HCT116 (cell line): ENCODE measurements at regions not wholly inside any gene's neighbourhood (a gene's known extent, or its start where the extent isn't known, plus 50 kb on each side); places are given as distances from the start of the nearest gene placed in this dataset.

Source experiments
- ATAC-seq: fragments of 200-7000 bp; cut with Tn5 transposase; 2 replicates; pipeline ENCODE4 v1.9.1; 2020; ENCODE audit warnings: mild to moderate bottlenecking, moderate library complexity
- BruUV-seq: library from RNA; stranded (reverse); fragments of 400-500 nt; replicated peaks from 2 replicates; lab custom pipeline; 2021; lab: Mats Ljungman, UMichigan
- CTCF ChIA-PET: fragments of 300-600 bp; sonication (Branson Sonifier 250); formaldehyde crosslinking; loops from one replicate; lab custom pipeline; 2021; ENCODE audit warnings: antibody characterized with exemption; lab: Charles Lee
- POLR2A ChIA-PET: fragments of 300-600, 350-600 bp; sonication (Branson Sonifier 250); formaldehyde crosslinking; loops from one replicate; lab custom pipeline; 2021; ENCODE audit warnings: antibody characterized with exemption; lab: Charles Lee
- RAD21 ChIA-PET, 2 experiments: fragments of 300-600 bp; sonication (Branson Sonifier 250); formaldehyde crosslinking; loops; one replicate each; lab custom pipeline; 2023; ENCODE audit warnings: low total read pairs in 2 of 2; ENCODE audit not compliant: uncharacterized antibody in 2 of 2, unreplicated experiment in 2 of 2, low non-redundant PET in 1 of 2; lab: Charles Lee
- DNase-seq: peaks from one replicate; pipeline ENCODE4 v3.0.0-alpha.2; 2010; ENCODE audit warnings: low read depth, low spot score
- H2AFZ ChIP-seq: fragments of 200-600 bp; shearing (Covaris generic), sonication (generic); 2 replicates; pipeline ENCODE4 v1.6.1; 2017; ENCODE audit warnings: low read depth, mixed run types, mixed read lengths, antibody characterized with exemption, low read length; ENCODE audit not compliant: poor library complexity, severe bottlenecking
- H3K27ac ChIP-seq: 2 replicates; pipeline ENCODE4 v1.5.1; 2012; ENCODE audit warnings: low read depth, low read length
- H3K27me3 ChIP-seq: fragments of 200-600 bp; sonication (generic); 2 replicates; pipeline ENCODE4 v1.6.1; 2016; ENCODE audit warnings: mixed run types, low read length, mixed read lengths; ENCODE audit not compliant: insufficient read depth
- H3K36me3 ChIP-seq, 2 experiments: fragments of 200-500 bp in 1 of 2; fragments of 200-600 bp in 1 of 2; sonication (Bioruptor generic) in 1 of 2; sonication (generic) in 1 of 2; 2 replicates each; pipeline versions ENCODE4 v1.5.1 to v1.6.1; 2014 to 2016; ENCODE audit warnings: low read length in 2 of 2, inconsistent platforms in 1 of 2, mixed read lengths in 1 of 2, mixed run types in 1 of 2; ENCODE audit not compliant: insufficient read depth in 2 of 2, control insufficient read depth in 1 of 2
- H3K4me1 ChIP-seq, 2 experiments: fragments of 200-600 bp in 1 of 2; sonication (generic) in 1 of 2; 2 replicates each; pipeline versions ENCODE4 v1.5.1 to v1.6.1; 2012 to 2017; ENCODE audit warnings: low read length in 2 of 2, inconsistent platforms in 1 of 2, mild to moderate bottlenecking in 1 of 2, mixed read lengths in 1 of 2, mixed run types in 1 of 2, moderate library complexity in 1 of 2; ENCODE audit not compliant: insufficient read depth in 2 of 2, control insufficient read depth in 1 of 2
- H3K4me2 ChIP-seq: fragments of 200-600 bp; sonication (generic); 2 replicates; pipeline ENCODE4 v1.6.1; 2017; ENCODE audit warnings: mixed run types, low read length, mixed read lengths
- H3K4me3 ChIP-seq, 2 experiments: fragments of 200-600 bp in 1 of 2; sonication (generic) in 1 of 2; replicated peaks in 1 of 2; 2 replicates each; pipeline ENCODE4 v1.5.1; 2011 to 2016; ENCODE audit warnings: low read length in 2 of 2, control low read depth in 1 of 2, low read depth in 1 of 2, mild to moderate bottlenecking in 1 of 2, mixed read lengths in 1 of 2, mixed run types in 1 of 2
- H3K79me2 ChIP-seq: fragments of 200-600 bp; sonication (generic); 2 replicates; pipeline ENCODE4 v1.6.1; 2017; ENCODE audit warnings: mild to moderate bottlenecking, mixed run types, low read length, moderate library complexity, mixed read lengths; ENCODE audit not compliant: insufficient read depth
- H3K9ac ChIP-seq: fragments of 200-600 bp; sonication (generic); 2 replicates; pipeline ENCODE4 v1.6.1; 2016; ENCODE audit warnings: low read length, mixed read lengths
- H3K9me2 ChIP-seq: fragments of 200-600 bp; sonication (generic), shearing (Covaris generic); 2 replicates; pipeline ENCODE4 v1.6.1; 2017; ENCODE audit warnings: mixed run types, mild to moderate bottlenecking, moderate library complexity; ENCODE audit not compliant: insufficient read depth
- H3K9me3 ChIP-seq, 2 experiments: fragments of 200-500 bp in 1 of 2; fragments of 200-600 bp in 1 of 2; sonication (Bioruptor generic) in 1 of 2; sonication (generic) in 1 of 2; 2 replicates each; pipeline ENCODE4 v1.6.1; 2014 to 2017; ENCODE audit warnings: low read length in 2 of 2, mixed read lengths in 2 of 2, inconsistent platforms in 1 of 2, low read depth in 1 of 2, mild to moderate bottlenecking in 1 of 2, mixed run types in 1 of 2, moderate library complexity in 1 of 2; ENCODE audit not compliant: control insufficient read depth in 1 of 2, insufficient read depth in 1 of 2
- H4K20me1 ChIP-seq: fragments of 200-600 bp; sonication (generic), shearing (Covaris generic); 2 replicates; pipeline ENCODE4 v1.6.1; 2017; ENCODE audit warnings: mixed run types, mild to moderate bottlenecking, moderate library complexity; ENCODE audit not compliant: insufficient read depth
- ATF3 ChIP-seq: IDR thresholded peaks from 2 replicates; pipeline ENCODE4 v1.6.1; 2012
- CBX3 ChIP-seq: IDR thresholded peaks from 2 replicates; pipeline ENCODE4 v1.6.1; 2012; ENCODE audit warnings: low read depth
- CEBPB ChIP-seq: IDR thresholded peaks from 2 replicates; pipeline ENCODE4 v1.6.1; 2012; ENCODE audit warnings: low read depth
- CTCF ChIP-seq, 3 experiments: fragments of 200-600 bp in 1 of 3; sonication (generic) in 1 of 3; IDR thresholded peaks in 2 of 3; conservative IDR thresholded peaks in 1 of 3; 2 replicates each; pipeline ENCODE4 v1.5.1; 2012 to 2017; ENCODE audit warnings: low read depth in 2 of 3, low read length in 2 of 3, antibody characterized with exemption in 1 of 3, borderline replicate concordance in 1 of 3, control low read depth in 1 of 3, mild to moderate bottlenecking in 1 of 3, mixed read lengths in 1 of 3, mixed run types in 1 of 3, moderate library complexity in 1 of 3; ENCODE audit not compliant: insufficient read depth in 1 of 3
- EGR1 ChIP-seq: IDR thresholded peaks from 2 replicates; pipeline ENCODE4 v1.6.1; 2012; ENCODE audit warnings: low read depth
- ELF1 ChIP-seq: IDR thresholded peaks from 2 replicates; pipeline ENCODE4 v1.6.1; 2012; ENCODE audit warnings: low read depth, borderline replicate concordance
- EZH2 ChIP-seq: fragments of 200-600 bp; sonication (generic); IDR thresholded peaks from 2 replicates; pipeline ENCODE4 v1.6.1; 2017; ENCODE audit warnings: antibody characterized with exemption, mixed run types
- EZH2phosphoT487 ChIP-seq: fragments of 200-600 bp; IDR thresholded peaks from 2 replicates; pipeline ENCODE4 v1.6.1; 2018; ENCODE audit warnings: antibody characterized with exemption, borderline replicate concordance
- FOSL1 ChIP-seq: IDR thresholded peaks from 2 replicates; pipeline ENCODE4 v1.6.1; 2012; ENCODE audit warnings: low read depth
- POLR2AphosphoS5 ChIP-seq: IDR thresholded peaks from 2 replicates; pipeline ENCODE4 v1.6.1; 2011; ENCODE audit warnings: mild to moderate bottlenecking, low read depth, low read length, moderate library complexity
- RAD21 ChIP-seq: IDR thresholded peaks from 2 replicates; pipeline ENCODE4 v1.6.1; 2012; ENCODE audit warnings: low read depth, mild to moderate bottlenecking
- REST ChIP-seq: IDR thresholded peaks from 2 replicates; pipeline ENCODE4 v1.6.1; 2012; ENCODE audit warnings: low read depth
- SP1 ChIP-seq: IDR thresholded peaks from 2 replicates; pipeline ENCODE4 v1.6.1; 2012; ENCODE audit warnings: low read depth
- SRF ChIP-seq: IDR thresholded peaks from 2 replicates; pipeline ENCODE4 v1.6.1; 2012; ENCODE audit warnings: low read depth
- TCF7L2 ChIP-seq: IDR thresholded peaks from 2 replicates; pipeline ENCODE4 v1.7.0; 2011; ENCODE audit warnings: borderline replicate concordance, inconsistent platforms; ENCODE audit not compliant: insufficient read depth, insufficient read length; ENCODE audit errors: extremely low read depth
- YY1 ChIP-seq: IDR thresholded peaks from 2 replicates; pipeline ENCODE4 v1.6.1; 2011; ENCODE audit warnings: low read length, low read depth, moderate library complexity, mild to moderate bottlenecking; ENCODE audit not compliant: insufficient replicate concordance; ENCODE audit errors: extremely low read depth
- ZBTB33 ChIP-seq: IDR thresholded peaks from 2 replicates; pipeline ENCODE4 v1.6.1; 2011; ENCODE audit warnings: mild to moderate bottlenecking, low read length, moderate library complexity; ENCODE audit not compliant: insufficient replicate concordance; ENCODE audit errors: extremely low read depth
- ZFX ChIP-seq: fragments of 450-650 bp; IDR thresholded peaks from 2 replicates; pipeline ENCODE4 v1.6.1; 2017
- intact Hi-C: fragments of 100-400 bp; cut with micrococcal nuclease; formaldehyde crosslinking; loops from 2 replicates; pipeline ENCODE4 v1.10.0; 2022

GRCh38 chrX:132563976-132564375 lies 75.1 kb upstream of the MBNL3 start:
- Histone ChIP-seq H3K27me3 (no peaks in the 10 kb centered on the region), H3K9me3 (no peaks in the 10 kb centered on the region), H3K9me2 (no peaks in the 10 kb centered on the region), H3K9ac (no peak overlapping the region), H2AFZ (no peak overlapping the region), H3K79me2 (no peaks in the 10 kb centered on the region), H3K4me2 (no peak overlapping the region), H4K20me1 (no peaks in the 10 kb centered on the region), H3K36me3 (no peaks in the 10 kb centered on the region), H3K4me3 (no peak overlapping the region), H3K27ac (no peak overlapping the region), H3K4me1 (no peaks in the 10 kb centered on the region)
- ChIA-PET RAD21 (no interaction called here), POLR2A (no interaction called here), CTCF (no interaction called here)
- intact Hi-C loops: no loop called here
- TF ChIP-seq SP1 (no peak), SRF (no peak), YY1 (no peak), ZFX (no peak), ZBTB33 (no peak), TCF7L2 (no peak), CBX3 (no peak), REST (no peak), CTCF (IDR thresholded peaks at IDR 0.05 in 2 of 3, conservative IDR thresholded peaks at IDR 0.05 in 1 of 3; ENCODE audit: borderline replicate concordance in 1 of 3, insufficient read depth in 1 of 3, low read depth in 2 of 3, low read length in 2 of 3) (no peak), EGR1 (no peak), EZH2phosphoT487 (no peak), FOSL1 (no peak), RAD21 (no peak), EZH2 (no peak), ELF1 (no peak), CEBPB (no peak), ATF3 (no peak), POLR2AphosphoS5 (no peak)
- BruUV-seq: no TSS peak
- DNase-seq: no peak
- no peak for ATAC-seq
